ENCODE measurements at regions not wholly inside any gene's neighbourhood (a gene's known extent, or its start where the extent isn't known, plus 50 kb on each side); places are given as distances from the start of the nearest gene placed in this dataset.

DNA sequence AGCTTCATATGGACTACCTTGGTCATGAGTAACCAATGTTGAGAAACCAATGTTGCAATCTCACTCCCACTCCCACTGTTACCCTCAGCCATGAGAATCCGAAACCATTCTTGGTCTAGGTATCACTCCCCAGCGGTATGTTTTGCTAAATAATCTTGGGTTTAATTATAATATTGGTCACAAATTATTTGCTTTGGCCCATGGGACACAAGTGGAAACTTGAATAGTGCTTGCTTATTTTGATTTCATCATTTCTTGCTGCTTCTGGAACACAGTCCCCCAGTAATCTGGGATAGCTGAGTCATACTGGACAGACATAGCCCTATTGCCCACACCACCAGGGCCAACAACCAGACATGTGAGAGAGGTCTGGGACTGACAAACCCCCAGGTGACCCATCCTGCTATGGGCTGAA is 171.6 kb upstream of the IPO5 start:
- H3K4me3 ChIP-seq (ENCODE audit: low read length), result no peak overlapping the region
- TF ChIP-seq, protein P1, sequence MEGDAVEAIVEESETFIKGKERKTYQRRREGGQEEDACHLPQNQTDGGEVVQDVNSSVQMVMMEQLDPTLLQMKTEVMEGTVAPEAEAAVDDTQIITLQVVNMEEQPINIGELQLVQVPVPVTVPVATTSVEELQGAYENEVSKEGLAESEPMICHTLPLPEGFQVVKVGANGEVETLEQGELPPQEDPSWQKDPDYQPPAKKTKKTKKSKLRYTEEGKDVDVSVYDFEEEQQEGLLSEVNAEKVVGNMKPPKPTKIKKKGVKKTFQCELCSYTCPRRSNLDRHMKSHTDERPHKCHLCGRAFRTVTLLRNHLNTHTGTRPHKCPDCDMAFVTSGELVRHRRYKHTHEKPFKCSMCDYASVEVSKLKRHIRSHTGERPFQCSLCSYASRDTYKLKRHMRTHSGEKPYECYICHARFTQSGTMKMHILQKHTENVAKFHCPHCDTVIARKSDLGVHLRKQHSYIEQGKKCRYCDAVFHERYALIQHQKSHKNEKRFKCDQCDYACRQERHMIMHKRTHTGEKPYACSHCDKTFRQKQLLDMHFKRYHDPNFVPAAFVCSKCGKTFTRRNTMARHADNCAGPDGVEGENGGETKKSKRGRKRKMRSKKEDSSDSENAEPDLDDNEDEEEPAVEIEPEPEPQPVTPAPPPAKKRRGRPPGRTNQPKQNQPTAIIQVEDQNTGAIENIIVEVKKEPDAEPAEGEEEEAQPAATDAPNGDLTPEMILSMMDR (IDR thresholded peaks at IDR 0.05), result no peak
- H3K36me3 ChIP-seq (ENCODE audit: control insufficient read depth, insufficient read depth, low read length), result no peaks in the 10 kb centered on the region
- Mint-ChIP-seq H3K27ac (no peak overlapping the region), H3K36me3 (no peaks in the 10 kb centered on the region), H3K4me1 (no peaks in the 10 kb centered on the region), H3K9me3 (peaks cover 3 to 8% of the 10 kb centered on the region in 2 donors), H3K27me3 (ENCODE audit: low read depth in 2 of 2) (no peaks in the 10 kb centered on the region), H3K4me3 (no peak overlapping the region)
- H3K4me1 ChIP-seq (ENCODE audit: control insufficient read depth, insufficient read depth, low read length), result no peaks in the 10 kb centered on the region
- intact Hi-C loops (cut with micrococcal nuclease), result no loop called here
- H3K9me3 ChIP-seq (ENCODE audit: control insufficient read depth, insufficient read depth, low read length), result peaks cover 2% of the 10 kb centered on the region
- WGBS (ENCODE audit: insufficient coverage), result 78% methylated on average over 2 of the region's 2 CpGs
- no peak overlapping the region for H3K27ac ChIP-seq (ENCODE audit: low read length)
- ATAC-seq, result no peak
- DNase-seq, result no peak
- no peaks in the 10 kb centered on the region for H3K27me3 ChIP-seq (ENCODE audit: control insufficient read depth, insufficient read depth, low read length)

DNA sequence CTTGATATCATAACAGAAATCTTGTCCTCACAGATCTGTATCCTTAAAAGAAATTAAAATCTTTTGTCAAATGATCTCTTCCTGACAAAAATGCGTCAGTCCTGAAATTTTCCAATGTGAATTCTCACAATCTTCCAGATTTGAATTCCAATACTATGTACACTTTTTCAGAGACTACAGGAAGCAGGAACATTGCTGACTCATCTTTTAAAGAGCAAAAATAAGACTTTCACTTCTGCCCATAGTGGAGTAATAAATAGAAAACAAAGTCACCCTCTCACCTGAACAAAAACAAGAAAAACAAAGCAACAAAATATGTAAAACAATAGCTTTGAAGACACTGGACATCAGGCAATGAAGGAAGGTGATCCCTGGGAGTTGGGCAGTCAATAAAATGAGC is 167.0 kb upstream of the IPO5 start:
- ATAC-seq (no peak), DNase-seq (no peak)
- Histone ChIP-seq H3K9me3 (ENCODE audit: control insufficient read depth, insufficient read depth, low read length) (peaks cover 4% of the 10 kb centered on the region), H3K4me3 (ENCODE audit: low read length) (no peak overlapping the region), H3K27me3 (ENCODE audit: control insufficient read depth, insufficient read depth, low read length) (no peaks in the 10 kb centered on the region), H3K36me3 (ENCODE audit: control insufficient read depth, insufficient read depth, low read length) (no peaks in the 10 kb centered on the region), H3K27ac (ENCODE audit: low read length) (no peak overlapping the region), H3K4me1 (ENCODE audit: control insufficient read depth, insufficient read depth, low read length) (no peaks in the 10 kb centered on the region)
- Mint-ChIP-seq H3K36me3 (no peaks in the 10 kb centered on the region), H3K4me3 (no peak overlapping the region), H3K9me3 (peaks cover 3 to 6% of the 10 kb centered on the region in 2 donors), H3K27me3 (ENCODE audit: low read depth in 2 of 2) (no peaks in the 10 kb centered on the region), H3K27ac (no peak overlapping the region), H3K4me1 (no peaks in the 10 kb centered on the region)
- TF ChIP-seq, protein P1 (IDR thresholded peaks at IDR 0.05), result no peak
- WGBS (ENCODE audit: insufficient coverage), result 94% methylated on average over 1 of the region's 1 CpG
- intact Hi-C loops (cut with micrococcal nuclease), result no loop called here

DNA sequence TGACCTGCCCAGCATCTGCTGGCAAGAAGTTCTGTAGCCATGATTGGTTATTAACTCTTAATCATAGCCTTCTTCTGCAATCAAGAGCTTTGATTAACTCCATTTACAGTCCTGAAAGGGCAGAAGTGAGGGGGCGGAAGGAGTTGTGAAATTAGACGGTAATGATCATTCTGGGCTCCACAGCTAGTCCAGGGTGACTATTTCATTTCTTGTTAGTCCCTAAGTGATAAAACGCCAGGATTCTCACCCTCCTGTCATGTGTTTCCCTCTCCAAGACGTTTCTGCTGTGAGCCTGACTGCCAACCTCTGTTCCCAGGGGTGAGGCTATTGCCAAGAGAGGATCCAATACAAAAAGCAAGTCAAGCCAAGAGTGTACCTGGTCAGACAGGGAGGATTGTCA is 155.9 kb upstream of the IPO5 start:
- H3K9me3 ChIP-seq (ENCODE audit: control insufficient read depth, insufficient read depth, low read length), result peaks cover 22% of the 10 kb centered on the region
- Mint-ChIP-seq H3K27me3 (ENCODE audit: low read depth in 2 of 2) (no peaks in the 10 kb centered on the region), H3K9me3 (peaks cover 15 to 20% of the 10 kb centered on the region in 2 donors), H3K4me1 (no peaks in the 10 kb centered on the region), H3K27ac (no peak overlapping the region), H3K36me3 (peaks cover 11% of the 10 kb centered on the region), H3K4me3 (no peak overlapping the region)
- TF ChIP-seq, protein P1 (IDR thresholded peaks at IDR 0.05), result no peak
- no peak overlapping the region for H3K27ac ChIP-seq (ENCODE audit: low read length)
- H3K27me3 ChIP-seq (ENCODE audit: control insufficient read depth, insufficient read depth, low read length), result no peaks in the 10 kb centered on the region
- H3K4me1 ChIP-seq (ENCODE audit: control insufficient read depth, insufficient read depth, low read length), result no peaks in the 10 kb centered on the region
- H3K4me3 ChIP-seq (ENCODE audit: low read length), result no peak overlapping the region
- 64% methylated on average over 4 of the region's 4 CpGs for WGBS (ENCODE audit: insufficient coverage)
- no peak for ATAC-seq
- no peak for DNase-seq
- intact Hi-C loops (cut with micrococcal nuclease), result no loop called here
- H3K36me3 ChIP-seq (ENCODE audit: control insufficient read depth, insufficient read depth, low read length), result no peaks in the 10 kb centered on the region

DNA sequence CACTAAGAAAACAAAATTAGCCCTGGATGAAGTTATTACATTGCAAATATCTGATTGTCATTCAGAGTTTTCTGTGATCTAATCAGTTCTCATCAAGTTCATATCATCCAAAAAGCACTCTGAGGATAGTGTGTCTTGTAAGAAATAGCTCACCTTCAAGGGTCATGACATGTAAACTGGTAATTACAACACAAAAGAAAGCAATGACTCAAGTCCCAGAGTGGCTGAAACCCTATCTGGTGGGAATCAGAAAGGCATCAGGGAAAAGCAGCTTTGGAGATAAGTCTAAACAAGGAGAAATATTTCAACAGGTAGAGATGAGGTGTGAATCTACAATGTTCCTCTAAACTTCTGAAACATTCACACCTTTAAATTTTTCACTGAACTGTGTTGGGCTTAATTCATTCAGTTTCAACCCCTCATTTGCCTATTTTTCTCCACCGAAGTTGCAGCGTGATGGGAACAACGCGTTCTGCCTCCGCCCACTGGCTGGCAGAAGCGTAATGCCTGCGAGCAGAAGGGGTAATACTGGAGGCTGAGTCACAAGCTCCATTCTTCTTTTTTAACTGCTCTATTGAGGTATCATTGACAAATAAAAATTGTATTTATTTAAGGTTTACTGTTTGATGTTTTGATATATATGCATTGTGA is 155.2 kb upstream of the IPO5 start:
- Mint-ChIP-seq H3K36me3 (peaks cover 11% of the 10 kb centered on the region), H3K4me3 (no peak overlapping the region), H3K27ac (no peak overlapping the region), H3K4me1 (no peaks in the 10 kb centered on the region), H3K27me3 (ENCODE audit: low read depth in 2 of 2) (peaks cover 0 to 4% of the 10 kb centered on the region in 2 donors), H3K9me3 (peaks cover 12 to 17% of the 10 kb centered on the region in 2 donors)
- no peaks in the 10 kb centered on the region for H3K36me3 ChIP-seq (ENCODE audit: control insufficient read depth, insufficient read depth, low read length)
- TF ChIP-seq, protein P1 (IDR thresholded peaks at IDR 0.05), result no peak
- no peak overlapping the region for H3K4me3 ChIP-seq (ENCODE audit: low read length)
- intact Hi-C loops (cut with micrococcal nuclease), result no loop called here
- H3K9me3 ChIP-seq (ENCODE audit: control insufficient read depth, insufficient read depth, low read length), result peaks cover 15% of the 10 kb centered on the region
- H3K27ac ChIP-seq (ENCODE audit: low read length), result no peak overlapping the region
- no peaks in the 10 kb centered on the region for H3K4me1 ChIP-seq (ENCODE audit: control insufficient read depth, insufficient read depth, low read length)
- no peaks in the 10 kb centered on the region for H3K27me3 ChIP-seq (ENCODE audit: control insufficient read depth, insufficient read depth, low read length)
- ATAC-seq (no peak), DNase-seq (no peak)
- WGBS (ENCODE audit: insufficient coverage), result 96% methylated on average over 7 of the region's 7 CpGs

Data from natural killer cell (primary cell).